Stimulated activated CD4-positive, alpha-beta T cell treated with anti-CD3 and anti-CD28 coated beads, Interleukin-2, amount 100 ng/mL, for 4 hours (primary cell): ENCODE measurements at regions not wholly inside any gene's neighbourhood (a gene's known extent, or its start where the extent isn't known, plus 50 kb on each side); places are given as distances from the start of the nearest gene placed in this dataset.

Experiments used
- DNase-seq: peaks from one replicate; pipeline ENCODE4 v3.0.0-alpha.2; 2020; ENCODE audit warnings: low read depth

- DNase-seq = no peak
Measured at GRCh38 chr7:155994279-155994811, 182.1 kb upstream of the SHH start.

GRCh38 chr7:155993420-155994278, 181.4 kb upstream of the SHH start:
- no peak for DNase-seq

- DNase-seq = no peak
Measured at GRCh38 chr7:155992974-155993373, 180.7 kb upstream of the SHH start.

- no peak for DNase-seq
Measured at GRCh38 chr7:155992538-155992937, 180.3 kb upstream of the SHH start.

GRCh38 chr7:155992107-155992506, 179.8 kb upstream of the SHH start:
- DNase-seq = no peak

- DNase-seq = no peak
Measured at GRCh38 chr7:155991470-155991869, 179.2 kb upstream of the SHH start.

GRCh38 chr7:155988416-155988815, 176.2 kb upstream of the SHH start:
- DNase-seq = no peak

GRCh38 chr7:155987681-155988235, 175.5 kb upstream of the SHH start:
- DNase-seq = no peak

- no peak for DNase-seq
Measured at GRCh38 chr7:155986497-155987160, 174.4 kb upstream of the SHH start.

- DNase-seq = no peak
Measured at GRCh38 chr7:155985518-155986250, 173.4 kb upstream of the SHH start.

GRCh38 chr7:155984609-155985405, 172.5 kb upstream of the SHH start:
- DNase-seq = no peak

GRCh38 chr7:155984028-155984580, 171.8 kb upstream of the SHH start:
- no peak for DNase-seq

- no peak for DNase-seq
Measured at GRCh38 chr7:155983176-155983815, 171.0 kb upstream of the SHH start.

GRCh38 chr7:155981703-155982102, 169.4 kb upstream of the SHH start:
- no peak for DNase-seq

GRCh38 chr7:155980841-155981240, 168.6 kb upstream of the SHH start:
- no peak for DNase-seq

GRCh38 chr7:155979994-155980393, 167.7 kb upstream of the SHH start:
- no peak for DNase-seq

- no peak for DNase-seq
Measured at GRCh38 chr7:155979566-155979965, 167.3 kb upstream of the SHH start.

GRCh38 chr7:155975490-155975889, 163.2 kb upstream of the SHH start:
- no peak for DNase-seq

GRCh38 chr7:155974186-155974897, 162.1 kb upstream of the SHH start:
- DNase-seq = no peak

- DNase-seq = no peak
Measured at GRCh38 chr7:155973451-155973997, 161.3 kb upstream of the SHH start.
